Keratinocyte (primary cell): ENCODE measurements at regions not wholly inside any gene's neighbourhood (a gene's known extent, or its start where the extent isn't known, plus 50 kb on each side); places are given as distances from the start of the nearest gene placed in this dataset.
"Not testable (repeated sequence)": the region's sequence is repeated elsewhere in the genome, so short reads cannot be mapped to it uniquely, and the experiment has no call there.

Experiments used
- DNase-seq: peaks from one replicate; pipeline ENCODE4 v3.0.0-alpha.2; 2011; ENCODE audit warnings: low read depth, missing footprints, low spot score
- FAIRE-seq: peaks from 2 replicates; lab custom pipeline; 2011; peaks lifted over from hg19 to GRCh38; lab: Jason Lieb, UNC
- H2AFZ ChIP-seq: 2 replicates; pipeline ENCODE4 v1.6.0; 2012; ENCODE audit warnings: low read length, control low read depth, inconsistent platforms; ENCODE audit not compliant: control insufficient read depth
- H3K27ac ChIP-seq: 2 replicates; pipeline ENCODE4 v1.5.1; 2011; ENCODE audit warnings: low read length; ENCODE audit not compliant: control insufficient read depth, insufficient read depth
- H3K27me3 ChIP-seq: 3 replicates; pipeline ENCODE4 v1.6.0; 2011; ENCODE audit warnings: low read length; ENCODE audit not compliant: control insufficient read depth, insufficient read depth; ENCODE audit errors: extremely low read depth
- H3K36me3 ChIP-seq, 2 experiments: 2 replicates in 1 of 2; 3 replicates in 1 of 2; pipeline ENCODE4 v1.5.1; 2011; ENCODE audit warnings: low read length in 2 of 2, mild to moderate bottlenecking in 1 of 2; ENCODE audit not compliant: control insufficient read depth in 2 of 2, insufficient read depth in 2 of 2; ENCODE audit errors: extremely low read depth in 1 of 2
- H3K4me1 ChIP-seq: 3 replicates; pipeline ENCODE4 v1.5.1; 2011; ENCODE audit warnings: low read length; ENCODE audit not compliant: control insufficient read depth, insufficient read depth; ENCODE audit errors: extremely low read depth
- H3K4me2 ChIP-seq: 3 replicates; pipeline ENCODE4 v1.6.0; 2011; ENCODE audit warnings: low read depth, low read length; ENCODE audit not compliant: control insufficient read depth, insufficient read depth; ENCODE audit errors: extremely low read depth
- H3K4me3 ChIP-seq, 3 experiments: fragments of 200-600 bp in 1 of 3; sonication (generic) in 1 of 3; 2 replicates in 2 of 3; 3 replicates in 1 of 3; pipeline ENCODE4 v1.5.1; 2011 to 2016; ENCODE audit warnings: low read length in 3 of 3, mild to moderate bottlenecking in 3 of 3, control low read depth in 2 of 3, inconsistent platforms in 1 of 3, low read depth in 1 of 3, mixed read lengths in 1 of 3, mixed run types in 1 of 3, moderate library complexity in 1 of 3; ENCODE audit not compliant: control insufficient read depth in 2 of 3, insufficient read depth in 2 of 3; ENCODE audit errors: extremely low read depth in 1 of 3
- H3K79me2 ChIP-seq: 2 replicates; pipeline ENCODE4 v1.6.0; 2012; ENCODE audit warnings: low read length; ENCODE audit not compliant: control insufficient read depth, insufficient read depth
- H3K9ac ChIP-seq: 3 replicates; pipeline ENCODE4 v1.6.0; 2011; ENCODE audit warnings: low read length; ENCODE audit not compliant: control insufficient read depth, insufficient read depth; ENCODE audit errors: extremely low read depth
- H3K9me1 ChIP-seq: 3 replicates; pipeline ENCODE4 v1.6.0; 2011; ENCODE audit warnings: low read length; ENCODE audit not compliant: control insufficient read depth, insufficient read depth; ENCODE audit errors: extremely low read depth
- H3K9me3 ChIP-seq: 2 replicates; pipeline ENCODE4 v1.5.1; 2012; ENCODE audit warnings: low read depth, low read length; ENCODE audit not compliant: control insufficient read depth
- H4K20me1 ChIP-seq: 3 replicates; pipeline ENCODE4 v1.6.0; 2011; ENCODE audit warnings: low read length; ENCODE audit not compliant: control insufficient read depth, insufficient read depth; ENCODE audit errors: extremely low read depth
- CTCF ChIP-seq, 3 experiments: IDR thresholded peaks in 1 of 3; conservative IDR thresholded peaks in 1 of 3; optimal IDR thresholded peaks in 1 of 3; 2 replicates in 2 of 3; 3 replicates in 1 of 3; pipeline versions ENCODE3 to v1.5.1; 2011; ENCODE audit warnings: low read length in 3 of 3, mild to moderate bottlenecking in 3 of 3, moderate library complexity in 2 of 3, control low read depth in 1 of 3, inconsistent platforms in 1 of 3; ENCODE audit not compliant: insufficient read depth in 2 of 3; ENCODE audit errors: extremely low read depth in 1 of 3
- EZH2 ChIP-seq: IDR thresholded peaks from one replicate; pipeline ENCODE4 v1.6.1; 2012; ENCODE audit warnings: inconsistent platforms, mild to moderate bottlenecking, low read length, moderate library complexity
- dilution Hi-C: fragments of 300-500 bp; cut with MboI; formaldehyde crosslinking; loops from one replicate; pipeline ENCODE4 v1.7.0; 2020; ENCODE audit warnings: low sequenced_read_pairs; ENCODE audit not compliant: extremely low pct_ligation_motif_present

GRCh38 chr3:101925124-101925523 lies 75.8 kb downstream of the NFKBIZ start:
- H4K20me1 ChIP-seq, H3K27me3 ChIP-seq, H3K79me2 ChIP-seq, dilution Hi-C loops, H3K9me1 ChIP-seq, H3K4me3 ChIP-seq, H3K36me3 ChIP-seq, H2AFZ ChIP-seq, FAIRE-seq, DNase-seq, H3K4me2 ChIP-seq, H3K27ac ChIP-seq, H3K9ac ChIP-seq, H3K9me3 ChIP-seq: not testable (repeated sequence)
- peaks cover 26% of the 10 kb centered on the region for H3K4me1 ChIP-seq

- dilution Hi-C loops: no loop called here
Observed at GRCh38 chr3:101925564-101925963, 76.2 kb downstream of the NFKBIZ start.

More at GRCh38 chr3:101925564-101925963, 76.2 kb downstream of the NFKBIZ start:
- H3K27me3 ChIP-seq: no peaks in the 10 kb centered on the region
- H3K36me3 ChIP-seq: no peaks in the 10 kb centered on the region
- FAIRE-seq (no peak), DNase-seq (no peak)
- no peaks in the 10 kb centered on the region for H3K9me1 ChIP-seq
- H4K20me1 ChIP-seq: no peaks in the 10 kb centered on the region
- no peaks in the 10 kb centered on the region for H3K9me3 ChIP-seq
- no peak overlapping the region for H3K4me2 ChIP-seq
- H3K4me1 ChIP-seq: peaks cover 26% of the 10 kb centered on the region
- no peak overlapping the region for H3K4me3 ChIP-seq
- TF ChIP-seq CTCF (optimal IDR thresholded peaks at IDR 0.05 in 1 of 3, IDR thresholded peaks at IDR 0.05 in 1 of 3, conservative IDR thresholded peaks at IDR 0.05 in 1 of 3; ENCODE audit: extremely low read depth in 1 of 3, insufficient read depth in 2 of 3, low read length in 3 of 3) (no peak), EZH2 (no peak)
- H3K27ac ChIP-seq: no peak overlapping the region
- no peak overlapping the region for H3K9ac ChIP-seq
- H3K79me2 ChIP-seq: no peaks in the 10 kb centered on the region
- H2AFZ ChIP-seq: no peak overlapping the region
